ENCODE measurements at regions not wholly inside any gene's neighbourhood (a gene's known extent, or its start where the extent isn't known, plus 50 kb on each side); places are given as distances from the start of the nearest gene placed in this dataset.
"Not testable (repeated sequence)": the region's sequence is repeated elsewhere in the genome, so short reads cannot be mapped to it uniquely, and the experiment has no call there.

DNA sequence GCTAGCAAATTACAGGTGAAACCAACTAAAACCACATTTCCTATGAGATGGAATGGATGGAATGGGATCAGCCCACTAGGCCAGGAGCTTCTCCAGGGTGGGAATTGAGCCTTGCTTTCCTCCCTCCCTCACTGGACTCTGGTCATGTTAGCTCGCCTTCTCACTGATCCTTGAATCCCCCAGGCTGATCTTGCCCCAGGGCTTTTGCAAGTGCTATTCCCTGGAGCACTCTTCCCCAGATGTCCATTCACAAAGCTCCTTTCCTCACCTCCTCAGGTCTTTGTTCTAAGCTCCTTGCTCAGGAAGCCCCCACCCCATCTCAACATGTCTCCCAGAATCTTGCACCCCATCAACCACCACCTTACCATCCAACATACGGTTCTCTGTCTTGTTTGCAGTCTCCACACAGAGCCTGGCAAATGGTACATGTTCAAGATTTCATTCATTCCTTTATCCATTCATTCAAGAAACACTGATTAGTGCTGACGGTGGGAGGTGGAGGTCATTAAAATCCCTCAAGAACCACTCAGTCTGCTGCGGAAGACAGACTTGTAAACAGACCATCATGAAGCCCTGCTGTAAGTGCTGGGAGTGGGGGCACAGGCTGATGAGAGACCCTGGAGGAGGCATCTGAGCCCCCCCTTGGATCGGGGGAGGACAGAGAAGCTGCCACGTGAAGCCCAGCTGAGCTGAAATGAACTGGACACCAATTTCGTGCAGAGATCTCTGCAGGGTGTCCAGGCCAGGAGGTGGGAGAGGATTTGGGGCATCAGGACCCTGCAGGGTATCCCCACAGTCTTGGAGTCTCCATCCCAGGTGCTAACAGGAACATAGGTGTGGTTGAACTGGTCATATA, 141.7 kb downstream of the BARX1 start:
- DNase-seq (ENCODE audit: low read depth in 2 of 2), result no peak

DNA sequence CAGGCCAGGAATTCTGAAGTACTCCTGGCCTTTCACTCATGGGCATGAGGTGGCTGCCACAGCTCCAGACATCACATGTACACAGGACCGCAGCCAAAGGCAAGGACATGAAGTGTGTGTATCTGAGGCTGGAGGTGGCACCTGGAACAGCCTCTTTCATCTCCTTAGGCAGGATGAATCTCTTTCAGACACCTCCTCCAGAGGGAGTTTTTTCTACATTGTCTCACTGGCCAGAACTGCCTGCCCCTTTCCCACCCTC, 142.8 kb downstream of the BARX1 start:
- DNase-seq (ENCODE audit: low read depth in 2 of 2), result no peak

DNA sequence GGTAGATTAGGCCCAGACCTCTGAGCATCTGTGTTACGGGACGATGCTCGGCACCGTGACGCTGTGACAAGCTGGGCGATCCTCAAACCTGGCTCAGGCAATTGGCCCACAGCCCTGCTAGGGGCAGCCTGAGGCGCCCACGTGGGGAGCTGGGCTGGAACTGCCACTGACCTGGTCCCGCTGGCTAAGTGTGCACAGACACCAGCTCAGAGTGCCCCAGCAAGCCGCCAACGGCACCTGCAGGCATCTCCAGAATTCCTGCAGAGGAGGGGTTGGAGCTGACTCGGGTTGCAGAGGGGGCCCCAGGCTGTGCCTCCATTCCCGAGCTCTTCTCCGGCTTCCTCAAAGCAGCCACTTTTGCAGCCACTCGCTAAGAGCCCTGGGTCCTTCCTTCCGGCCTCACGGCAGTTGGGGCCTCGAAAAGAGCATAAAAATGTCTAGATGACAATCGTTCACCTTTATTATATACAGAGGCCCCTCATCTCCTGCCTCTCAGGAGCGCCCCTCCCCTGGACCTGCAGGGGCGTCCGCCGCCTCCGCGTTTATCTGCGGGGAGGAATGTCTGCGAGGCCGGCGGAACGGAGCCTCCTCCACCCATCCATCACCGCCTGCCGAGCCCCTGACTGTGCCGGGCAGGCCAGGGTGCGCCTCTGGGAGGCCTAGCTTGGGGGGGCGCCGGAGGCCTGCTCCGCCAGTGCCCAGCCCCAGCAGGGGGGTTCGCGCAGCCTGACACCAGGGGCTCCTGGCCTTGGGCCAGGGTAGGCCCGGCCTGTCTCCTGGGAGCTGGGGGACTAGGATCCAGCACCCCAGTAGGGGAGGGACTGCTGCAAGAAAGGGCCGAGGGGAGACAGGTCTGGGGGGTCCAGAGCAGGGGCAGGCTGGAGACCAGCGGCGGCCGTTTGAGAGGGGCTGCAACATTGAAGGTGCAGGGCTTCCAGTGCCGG, 144.9 kb downstream of the BARX1 start:
- DNase-seq (ENCODE audit: low read depth in 2 of 2), result no peak

DNA sequence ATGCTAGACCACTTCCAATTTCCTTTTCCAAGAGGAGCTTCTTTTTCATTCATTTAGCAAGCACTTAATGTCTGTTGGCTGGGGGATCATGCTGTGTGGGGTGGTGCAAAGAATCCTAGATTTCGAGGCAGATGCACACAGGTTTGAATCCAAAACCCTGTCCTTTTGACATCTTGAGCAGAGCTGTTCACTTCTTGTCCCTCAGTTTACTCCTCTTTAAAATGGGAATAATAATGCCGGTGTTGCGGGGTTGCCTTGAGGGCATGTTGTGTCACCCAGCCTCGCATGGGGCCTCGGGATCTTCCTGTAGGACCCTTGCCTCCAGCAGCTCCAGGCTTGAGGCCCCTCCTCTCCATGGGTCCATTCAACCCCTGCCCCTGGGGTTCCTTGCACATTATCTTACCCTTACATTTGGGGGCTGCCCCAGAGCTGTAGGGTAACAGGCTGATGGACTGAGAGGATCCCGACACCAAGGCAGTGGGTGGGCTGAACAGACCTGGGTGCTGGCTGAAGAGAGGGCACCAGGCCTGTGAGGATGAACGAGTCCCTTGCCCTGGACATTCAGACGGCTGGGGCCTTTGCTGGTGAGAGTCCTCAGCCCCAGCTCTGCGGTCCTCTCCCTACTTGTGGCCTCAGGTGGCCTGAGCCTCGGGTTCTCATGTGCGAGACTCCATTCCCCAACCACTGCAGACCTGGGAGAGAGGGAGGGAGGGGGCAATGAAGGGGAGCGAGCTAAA, 145.8 kb downstream of the BARX1 start:
- no peak for DNase-seq (ENCODE audit: low read depth in 2 of 2)

DNA sequence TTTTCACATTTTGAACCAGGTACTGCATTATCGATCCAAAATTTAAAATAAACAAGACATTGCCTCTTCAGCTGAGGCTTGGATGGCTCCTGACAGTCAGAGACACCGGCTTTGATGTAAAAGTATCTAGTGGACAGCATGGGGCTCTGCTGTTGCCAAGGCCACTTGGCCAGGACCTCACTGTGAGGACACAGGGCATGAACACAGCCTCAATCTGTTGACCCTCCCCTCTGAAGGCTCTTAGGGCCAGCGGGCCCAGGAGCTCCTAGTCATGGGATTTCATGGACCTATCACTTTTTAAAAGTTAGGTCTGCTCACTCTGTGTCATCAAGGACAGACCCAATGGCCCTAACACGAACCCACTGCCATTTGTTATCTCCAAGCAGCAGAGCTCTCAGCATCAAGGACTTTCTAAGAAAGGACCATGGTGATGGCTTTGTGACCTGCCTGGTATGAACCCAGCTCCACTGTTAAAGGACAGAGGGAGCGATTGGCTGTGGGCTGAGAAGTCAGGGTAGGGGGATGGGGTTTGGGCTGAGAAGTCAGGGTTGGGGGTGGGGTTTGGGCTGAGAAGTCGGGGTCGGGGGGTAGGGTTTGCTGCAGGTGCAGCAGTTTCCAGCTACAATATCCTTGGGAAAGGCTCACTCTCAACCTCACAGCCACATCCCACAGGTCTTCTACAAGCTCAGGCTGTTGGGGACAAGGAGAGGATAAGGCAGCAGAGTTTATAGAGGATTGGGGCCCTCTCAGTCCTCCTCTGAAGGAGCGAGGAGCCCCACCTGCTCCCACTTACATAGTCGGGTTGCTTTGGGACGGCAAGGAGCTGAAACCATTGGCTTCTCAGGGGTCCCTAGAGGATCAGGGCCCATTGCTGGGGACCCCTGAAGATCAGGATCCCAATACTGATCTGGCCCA, 146.8 kb downstream of the BARX1 start:
- no peak for DNase-seq (ENCODE audit: low read depth in 2 of 2)

DNA sequence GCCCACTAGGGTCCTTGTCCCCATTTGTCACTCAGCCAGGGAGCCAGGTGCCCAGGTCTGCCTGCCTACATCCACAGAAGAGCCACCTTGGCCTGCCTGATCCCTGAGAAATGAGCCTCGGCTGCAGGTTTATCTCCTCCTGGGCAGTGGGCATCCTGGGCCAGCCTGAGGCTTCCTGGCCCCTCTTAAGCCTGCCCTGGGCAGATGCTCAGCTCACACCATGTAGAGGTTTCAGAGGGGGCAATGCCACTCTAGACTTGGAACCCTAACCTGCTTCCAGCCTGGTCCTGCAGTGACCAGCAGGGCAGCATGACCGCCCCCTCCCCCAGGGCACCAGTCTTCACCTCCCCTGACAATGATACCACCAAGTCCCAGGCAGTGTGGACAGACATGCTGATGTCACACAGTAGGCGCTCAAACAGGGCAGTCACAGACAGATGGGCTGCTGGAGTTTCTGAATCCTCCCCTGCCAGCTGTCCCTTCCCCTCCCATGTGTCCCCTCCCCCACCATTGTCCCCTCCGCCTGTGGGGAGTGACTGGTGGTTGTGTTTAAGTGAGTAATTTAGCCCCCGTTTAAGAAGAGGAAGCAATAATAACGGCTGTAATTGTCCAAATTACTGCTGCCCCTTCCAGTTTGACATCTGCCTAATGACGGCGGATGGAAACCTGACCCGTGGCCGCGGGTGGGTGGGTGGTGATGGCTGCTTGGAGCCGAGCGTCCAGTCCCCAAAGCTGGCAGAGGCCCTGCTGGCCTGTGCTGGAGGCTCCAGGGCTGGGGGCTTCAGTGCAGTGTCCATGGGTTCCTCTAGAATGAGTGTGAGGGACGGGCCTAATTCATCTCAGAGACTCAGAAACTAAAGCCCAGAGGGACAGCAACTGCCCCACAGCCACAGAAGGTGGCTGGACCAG, 147.7 kb downstream of the BARX1 start:
- no peak for DNase-seq (ENCODE audit: low read depth in 2 of 2)

DNA sequence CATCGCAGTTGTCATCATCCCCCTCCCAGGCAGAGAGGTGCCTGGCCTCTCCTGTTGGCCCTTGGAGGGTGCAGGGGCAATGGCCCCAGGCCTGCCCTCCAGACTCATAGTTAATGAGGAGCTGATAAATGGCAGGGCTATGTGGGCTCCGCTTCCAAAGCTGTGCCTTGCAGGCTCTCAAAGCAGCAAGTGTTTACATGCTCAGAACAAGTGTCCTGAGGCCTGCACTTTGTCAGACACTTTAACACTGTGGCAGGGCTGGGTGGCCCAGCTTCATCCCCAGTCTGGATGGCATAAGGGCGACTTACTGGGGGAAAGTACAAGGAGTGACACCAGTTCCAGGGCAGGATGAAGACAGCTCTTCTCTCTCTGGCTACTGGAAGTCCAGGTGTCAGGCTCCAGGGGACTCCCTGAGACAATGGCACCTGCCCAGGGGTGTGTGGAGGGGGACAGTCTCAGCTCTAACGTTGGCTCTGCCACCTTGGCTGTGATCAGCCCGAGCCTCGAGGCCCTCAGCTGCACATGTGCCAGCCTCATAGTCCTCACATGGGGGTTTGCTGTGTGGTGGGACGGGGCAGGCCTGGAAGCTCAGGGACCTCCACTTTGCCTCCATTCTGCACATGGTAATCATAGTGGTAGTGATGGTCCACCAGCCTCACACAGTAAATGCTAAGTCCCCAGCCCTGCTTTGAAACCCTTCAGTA, 153.4 kb downstream of the BARX1 start:
- DNase-seq (ENCODE audit: low read depth in 2 of 2), result no peak

DNA sequence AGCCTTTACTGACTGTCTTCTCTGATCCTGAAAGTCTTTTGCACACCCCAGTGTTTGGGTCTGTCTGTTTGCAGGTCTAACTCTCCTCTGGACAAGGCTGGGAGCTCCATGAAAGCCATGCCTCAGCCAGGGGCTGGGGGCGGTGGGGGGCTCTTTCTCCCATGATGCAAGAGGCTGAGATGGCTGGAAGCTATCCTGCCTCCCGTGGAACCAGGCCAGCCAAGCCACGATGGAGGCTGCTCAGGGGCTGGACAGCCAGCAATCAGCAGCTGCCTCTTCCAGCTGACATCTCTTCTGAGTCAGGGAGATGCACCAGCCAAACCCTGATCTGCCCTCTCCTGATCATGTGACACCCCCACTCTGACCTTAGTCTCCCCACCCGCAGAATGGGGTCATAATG, 154.0 kb downstream of the BARX1 start:
- DNase-seq (ENCODE audit: low read depth in 2 of 2), result no peak

DNA sequence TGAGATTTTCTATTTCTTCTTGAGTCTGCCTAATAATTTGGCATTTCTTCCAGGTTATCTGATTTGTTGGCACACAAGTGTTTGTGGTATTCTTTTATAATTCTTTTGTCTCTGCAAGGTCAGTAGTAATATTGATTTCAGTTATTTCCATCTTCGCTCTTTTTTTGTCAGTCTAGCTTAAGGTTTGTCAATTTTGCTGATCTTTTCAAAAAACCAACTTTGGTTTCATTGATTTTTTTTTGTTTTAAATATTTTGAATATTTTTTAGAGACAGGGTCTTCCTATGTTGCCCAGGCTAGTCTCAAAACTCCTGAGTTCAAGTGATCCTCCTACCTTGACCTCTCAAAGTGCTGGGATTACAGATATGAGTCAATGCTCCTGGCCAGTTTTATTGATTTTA, 162.8 kb downstream of the BARX1 start:
- no peak for DNase-seq (ENCODE audit: low read depth in 2 of 2)

DNA sequence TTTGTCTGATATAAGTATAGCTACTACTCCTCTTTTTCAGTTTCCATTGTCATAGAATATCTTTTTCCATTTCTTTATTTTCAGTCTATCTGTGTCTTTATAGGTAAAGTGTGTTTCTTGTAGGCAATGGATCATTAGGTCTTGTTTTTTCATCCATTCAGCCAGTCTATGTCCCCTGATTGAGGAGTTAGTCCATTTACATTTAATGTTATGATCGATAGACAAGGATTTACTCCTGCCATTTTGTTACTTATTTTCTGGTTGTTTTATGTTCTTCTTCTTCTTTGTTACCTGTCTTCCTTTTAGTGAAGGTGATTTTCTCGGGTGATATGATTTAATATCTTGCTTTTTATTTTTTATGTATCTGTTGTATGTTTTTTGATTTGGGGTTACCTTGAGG, 169.0 kb downstream of the BARX1 start:
- DNase-seq (ENCODE audit: low read depth in 2 of 2), result no peak

DNA sequence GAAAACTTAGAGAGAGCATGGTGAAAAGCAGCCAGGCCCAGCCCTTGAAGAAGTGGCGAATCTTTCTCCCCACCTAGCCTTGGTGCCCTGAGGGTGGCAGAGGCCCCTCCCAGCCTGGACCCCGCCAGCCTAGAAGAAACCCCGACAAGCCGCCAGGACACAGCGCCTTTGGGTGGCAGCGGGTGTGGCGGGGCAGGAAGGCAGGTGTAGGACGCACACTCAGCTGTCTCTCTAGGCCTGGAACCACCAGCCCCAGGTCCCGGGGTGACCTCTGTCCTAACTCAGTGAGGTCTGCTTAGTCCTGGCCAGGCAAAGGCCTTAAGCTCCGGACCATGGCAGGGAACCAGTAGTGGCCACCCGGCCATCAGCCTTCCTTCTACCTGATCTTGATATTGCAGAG, 178.3 kb downstream of the BARX1 start:
- no peak for DNase-seq (ENCODE audit: low read depth in 2 of 2)

DNA sequence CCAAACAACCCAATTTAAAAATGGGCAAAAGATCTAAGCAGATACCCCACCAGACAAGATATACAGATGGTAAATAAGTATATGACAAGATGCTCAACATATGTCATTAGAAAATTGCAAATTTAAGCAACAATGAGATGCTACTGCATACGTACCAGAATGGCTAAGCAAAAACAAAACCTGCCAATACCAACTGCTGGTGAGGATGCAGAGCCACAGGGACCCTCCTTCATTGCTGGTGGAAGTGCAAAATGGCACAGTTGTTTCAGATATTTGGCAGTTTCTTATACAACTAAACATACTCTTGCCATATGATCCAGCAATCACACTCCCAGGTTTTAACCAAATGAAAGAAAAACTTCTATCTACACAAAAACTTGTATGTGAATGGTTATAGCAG, 178.9 kb downstream of the BARX1 start:
- no peak for DNase-seq (ENCODE audit: low read depth in 2 of 2)

DNA sequence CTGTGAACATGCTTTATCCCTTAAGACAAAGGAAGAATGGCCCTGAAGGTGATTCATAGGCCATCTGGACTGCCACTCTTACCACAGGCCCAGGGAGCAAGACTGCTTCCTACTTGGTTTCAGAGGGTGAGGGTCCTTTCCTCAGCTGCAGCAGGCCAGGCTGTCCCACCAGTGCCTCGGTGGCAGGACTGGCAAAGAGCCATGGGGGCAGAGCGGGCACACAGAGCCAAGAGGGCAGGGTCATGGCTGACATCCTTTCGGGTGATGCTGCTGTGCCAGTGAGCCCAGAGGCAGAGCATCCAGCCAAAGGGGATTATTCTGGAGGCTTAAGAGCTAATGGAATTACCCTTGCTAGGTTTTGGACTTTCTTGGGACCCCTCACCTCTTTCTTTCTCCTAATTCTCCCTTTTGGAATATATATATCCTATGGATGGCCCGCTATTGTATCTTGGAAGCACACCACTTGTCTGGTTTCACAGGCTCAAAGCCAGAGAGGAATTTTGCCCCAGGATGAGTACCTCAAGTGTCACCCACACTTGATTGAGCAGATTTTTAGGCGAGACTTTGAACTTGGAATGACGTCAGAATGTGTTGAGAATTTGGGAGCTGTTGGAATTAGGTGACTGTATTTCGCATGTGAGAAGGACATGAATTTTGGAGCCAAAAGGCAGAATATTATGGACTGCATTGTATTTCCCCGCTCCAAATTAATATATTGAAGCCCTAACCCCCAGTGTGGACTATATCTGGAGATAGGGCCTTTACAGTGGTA, 180.6 kb downstream of the BARX1 start:
- no peak for DNase-seq (ENCODE audit: low read depth in 2 of 2)

DNA sequence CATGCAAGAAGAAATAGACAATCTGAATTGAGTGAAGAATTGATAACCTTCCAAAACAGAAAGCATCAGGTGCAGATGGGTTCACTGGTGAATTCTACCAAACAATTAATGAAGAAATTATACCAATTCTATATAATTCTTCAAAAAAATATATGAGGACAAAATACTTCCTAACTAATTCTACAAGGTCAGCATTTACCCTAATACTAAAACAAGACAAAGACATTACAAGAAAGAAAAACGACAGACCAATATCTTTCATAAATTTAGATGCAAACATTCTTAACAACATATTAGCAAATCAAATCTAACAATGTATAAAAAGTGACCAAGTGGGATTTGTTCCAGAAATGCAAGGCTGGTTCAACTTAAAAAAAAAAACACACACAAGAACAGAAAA, 183.9 kb downstream of the BARX1 start:
- no peak for DNase-seq (ENCODE audit: low read depth in 2 of 2)

DNA sequence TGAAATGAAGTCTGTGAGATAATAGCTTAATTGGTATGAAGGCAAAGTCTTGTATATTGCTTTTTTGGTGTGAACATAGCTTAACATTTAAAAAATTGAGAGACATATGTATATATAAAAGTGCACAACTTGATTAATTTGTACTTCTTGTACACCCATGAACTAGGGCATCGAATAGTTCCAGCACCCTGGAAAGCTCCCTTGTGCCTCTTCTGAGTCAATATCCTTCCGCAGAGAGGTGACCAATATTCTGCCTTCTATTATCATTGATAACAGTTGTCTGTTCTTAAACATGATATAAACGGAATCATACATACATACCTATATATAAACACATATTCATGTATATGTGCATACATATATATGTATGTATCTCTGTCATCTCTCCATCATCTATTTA, 185.4 kb downstream of the PHF2 start:
- DNase-seq (ENCODE audit: low read depth in 2 of 2), result no peak

DNA sequence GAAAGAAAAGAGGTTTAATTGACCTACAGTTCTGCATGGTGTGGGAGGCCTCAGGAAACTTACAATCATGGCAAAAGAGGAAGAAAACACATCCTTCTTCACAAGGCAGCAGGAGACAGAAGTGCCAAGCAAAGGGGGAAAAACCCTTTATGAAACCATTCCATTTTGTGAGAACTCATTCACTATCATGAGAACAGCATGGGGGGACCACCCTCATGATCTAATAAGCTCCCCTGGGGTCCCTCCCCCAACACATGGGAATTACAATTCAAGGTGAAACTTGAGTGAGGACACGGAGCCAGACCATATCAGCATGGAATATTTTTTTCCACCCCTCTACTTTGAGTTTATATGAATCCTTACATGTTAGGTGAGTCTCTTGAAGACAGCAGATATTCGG, 173.7 kb downstream of the PHF2 start:
- no peak for DNase-seq (ENCODE audit: low read depth in 2 of 2)

DNA sequence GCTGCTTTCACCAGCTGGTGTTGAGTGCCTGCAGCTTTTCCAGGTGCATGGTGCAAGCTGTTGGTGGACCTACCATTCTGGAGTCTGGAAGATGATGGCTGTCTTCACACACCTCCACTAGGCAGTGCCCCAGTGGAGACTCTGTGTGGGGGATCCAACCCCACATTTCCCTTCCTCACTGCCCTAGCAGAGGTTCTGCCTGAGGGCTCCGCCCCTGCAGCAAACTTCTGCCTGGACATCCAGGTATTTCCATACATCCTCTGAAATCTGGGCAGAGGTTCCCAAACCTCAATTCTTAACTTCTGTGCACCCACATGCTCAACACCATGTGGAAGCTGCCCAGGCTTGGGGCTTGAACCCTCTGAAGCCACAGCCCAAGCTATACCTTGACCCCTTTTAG, 172.4 kb downstream of the PHF2 start:
- DNase-seq (ENCODE audit: low read depth in 2 of 2), result not testable (repeated sequence)

DNA sequence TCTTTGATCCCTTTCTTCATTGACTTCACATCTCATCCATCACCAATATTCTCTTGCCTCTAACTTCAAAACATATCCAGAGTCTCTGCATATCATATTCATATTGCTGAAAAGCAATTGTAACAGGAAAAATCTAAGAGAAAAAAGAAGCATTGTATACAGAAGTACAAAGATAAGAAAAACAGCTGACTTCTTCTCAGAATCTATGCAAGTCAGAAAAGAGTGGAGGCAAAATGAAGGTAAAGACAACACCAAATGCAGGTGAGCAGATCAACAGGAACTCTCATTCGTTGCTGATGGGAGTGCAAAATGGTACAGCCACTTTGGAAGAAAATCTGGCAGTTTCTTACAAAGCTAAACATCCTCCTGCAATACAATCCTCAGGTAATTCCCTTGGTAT, 155.6 kb downstream of the PHF2 start:
- no peak for DNase-seq (ENCODE audit: low read depth in 2 of 2)

DNA sequence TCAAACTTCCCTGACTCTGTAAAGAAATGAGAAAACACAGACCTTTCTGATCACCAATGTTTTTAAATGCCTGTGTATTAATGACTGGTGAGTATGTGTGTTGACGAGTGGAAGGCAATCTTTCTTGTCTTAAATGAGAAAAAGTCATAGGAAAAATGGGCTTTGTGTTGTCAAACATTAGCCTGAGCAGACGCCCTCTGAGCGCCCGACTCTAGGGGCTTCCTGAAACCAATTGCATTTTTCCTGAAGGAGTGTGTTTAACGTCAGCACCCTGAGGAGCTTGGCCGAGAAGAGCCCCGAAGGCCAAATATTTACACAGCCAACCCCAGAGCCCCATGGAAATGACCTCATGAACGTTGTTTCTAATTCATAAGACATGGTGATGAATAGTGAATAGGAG, 154.3 kb downstream of the PHF2 start:
- DNase-seq (ENCODE audit: low read depth in 2 of 2), result no peak

All from stimulated activated CD4-positive, alpha-beta T cell treated with anti-CD3 and anti-CD28 coated beads, Interleukin-1b, Interleukin-23, amount 100 ng/mL, for 1 hour (primary cell).